ENCODE measurements at regions not wholly inside any gene's neighbourhood (a gene's known extent, or its start where the extent isn't known, plus 50 kb on each side); places are given as distances from the start of the nearest gene placed in this dataset.

GRCh38 chr6:14900919-14901318 is 344.9 kb upstream of the JARID2 start:
- no peak for TF ChIP-seq CTCF (IDR thresholded peaks at IDR 0.05)
- Histone ChIP-seq H3K9me3 (ENCODE audit: control insufficient read depth, insufficient read depth, low read length) (no peaks in the 10 kb centered on the region), H3K27me3 (ENCODE audit: control insufficient read depth, insufficient read depth, low read length) (no peaks in the 10 kb centered on the region), H3K4me1 (ENCODE audit: control insufficient read depth, insufficient read depth, low read length) (peaks cover 5% of the 10 kb centered on the region), H3K36me3 (ENCODE audit: control insufficient read depth, insufficient read depth, low read length) (no peaks in the 10 kb centered on the region), H3K27ac (ENCODE audit: low read length) (no peak overlapping the region), H3K4me3 (ENCODE audit: low read length) (no peak overlapping the region)
- Mint-ChIP-seq H3K9me3 (peaks cover 0 to 2% of the 10 kb centered on the region in 2 donors), H3K36me3 (no peaks in the 10 kb centered on the region), H3K27me3 (ENCODE audit: low read depth in 2 of 2) (peaks cover 0 to 3% of the 10 kb centered on the region in 2 donors), H3K27ac (no peak overlapping the region), H3K4me3 (no peak overlapping the region), H3K4me1 (peaks cover 10 to 15% of the 10 kb centered on the region in 2 donors)
- WGBS (ENCODE audit: insufficient coverage) = 93% methylated on average over 9 of the region's 9 CpGs
- ATAC-seq (no peak), DNase-seq (no peak)
- intact Hi-C loops (cut with micrococcal nuclease) = no loop called here

GRCh38 chr6:14903176-14904038 is 342.5 kb upstream of the JARID2 start:
- Histone ChIP-seq H3K27ac (ENCODE audit: low read length) (no peak overlapping the region), H3K4me3 (ENCODE audit: low read length) (no peak overlapping the region), H3K27me3 (ENCODE audit: control insufficient read depth, insufficient read depth, low read length) (no peaks in the 10 kb centered on the region), H3K9me3 (ENCODE audit: control insufficient read depth, insufficient read depth, low read length) (no peaks in the 10 kb centered on the region), H3K4me1 (ENCODE audit: control insufficient read depth, insufficient read depth, low read length) (peaks cover 5% of the 10 kb centered on the region), H3K36me3 (ENCODE audit: control insufficient read depth, insufficient read depth, low read length) (no peaks in the 10 kb centered on the region)
- intact Hi-C loops (cut with micrococcal nuclease) = no loop called here
- WGBS (ENCODE audit: insufficient coverage) = 32% methylated on average over 5 of the region's 8 CpGs
- no peaks in the 10 kb centered on the region for H3K36me3 Mint-ChIP-seq
- H3K27ac Mint-ChIP-seq = peak overlapping the region in 1 of 2 donors; percentile 27
- peaks cover 9 to 10% of the 10 kb centered on the region in 2 donors for H3K4me1 Mint-ChIP-seq
- no peak for TF ChIP-seq CTCF (IDR thresholded peaks at IDR 0.05)
- H3K9me3 Mint-ChIP-seq = peaks cover 0 to 2% of the 10 kb centered on the region in 2 donors
- no peaks in the 10 kb centered on the region for H3K27me3 Mint-ChIP-seq (ENCODE audit: low read depth in 2 of 2)
- H3K4me3 Mint-ChIP-seq = no peak overlapping the region
- DNase-seq (no peak), ATAC-seq (peak in 1 of 3 donors; percentile 22)

GRCh38 chr6:14905201-14905600 is 340.7 kb upstream of the JARID2 start:
- H3K27me3 Mint-ChIP-seq (ENCODE audit: low read depth in 2 of 2) = no peaks in the 10 kb centered on the region
- Histone ChIP-seq H3K9me3 (ENCODE audit: control insufficient read depth, insufficient read depth, low read length) (no peaks in the 10 kb centered on the region), H3K4me3 (ENCODE audit: low read length) (no peak overlapping the region), H3K4me1 (ENCODE audit: control insufficient read depth, insufficient read depth, low read length) (peaks cover 7% of the 10 kb centered on the region), H3K27me3 (ENCODE audit: control insufficient read depth, insufficient read depth, low read length) (no peaks in the 10 kb centered on the region), H3K27ac (ENCODE audit: low read length) (no peak overlapping the region), H3K36me3 (ENCODE audit: control insufficient read depth, insufficient read depth, low read length) (no peaks in the 10 kb centered on the region)
- H3K4me3 Mint-ChIP-seq = no peak overlapping the region
- no peaks in the 10 kb centered on the region for H3K9me3 Mint-ChIP-seq
- intact Hi-C loops (cut with micrococcal nuclease) = no loop called here
- no peak for TF ChIP-seq CTCF (IDR thresholded peaks at IDR 0.05)
- WGBS (ENCODE audit: insufficient coverage) = 94% methylated on average over 2 of the region's 3 CpGs
- H3K27ac Mint-ChIP-seq = no peak overlapping the region
- DNase-seq (no peak), ATAC-seq (no peak)
- no peaks in the 10 kb centered on the region for H3K36me3 Mint-ChIP-seq
- H3K4me1 Mint-ChIP-seq = peaks cover 11 to 14% of the 10 kb centered on the region in 2 donors
